ENCODE measurements at regions not wholly inside any gene's neighbourhood (a gene's known extent, or its start where the extent isn't known, plus 50 kb on each side); places are given as distances from the start of the nearest gene placed in this dataset.

GRCh38 chr15:88735212-88735611 lies 68.0 kb upstream of the ACAN start (continued):
- TF ChIP-seq, protein P1, sequence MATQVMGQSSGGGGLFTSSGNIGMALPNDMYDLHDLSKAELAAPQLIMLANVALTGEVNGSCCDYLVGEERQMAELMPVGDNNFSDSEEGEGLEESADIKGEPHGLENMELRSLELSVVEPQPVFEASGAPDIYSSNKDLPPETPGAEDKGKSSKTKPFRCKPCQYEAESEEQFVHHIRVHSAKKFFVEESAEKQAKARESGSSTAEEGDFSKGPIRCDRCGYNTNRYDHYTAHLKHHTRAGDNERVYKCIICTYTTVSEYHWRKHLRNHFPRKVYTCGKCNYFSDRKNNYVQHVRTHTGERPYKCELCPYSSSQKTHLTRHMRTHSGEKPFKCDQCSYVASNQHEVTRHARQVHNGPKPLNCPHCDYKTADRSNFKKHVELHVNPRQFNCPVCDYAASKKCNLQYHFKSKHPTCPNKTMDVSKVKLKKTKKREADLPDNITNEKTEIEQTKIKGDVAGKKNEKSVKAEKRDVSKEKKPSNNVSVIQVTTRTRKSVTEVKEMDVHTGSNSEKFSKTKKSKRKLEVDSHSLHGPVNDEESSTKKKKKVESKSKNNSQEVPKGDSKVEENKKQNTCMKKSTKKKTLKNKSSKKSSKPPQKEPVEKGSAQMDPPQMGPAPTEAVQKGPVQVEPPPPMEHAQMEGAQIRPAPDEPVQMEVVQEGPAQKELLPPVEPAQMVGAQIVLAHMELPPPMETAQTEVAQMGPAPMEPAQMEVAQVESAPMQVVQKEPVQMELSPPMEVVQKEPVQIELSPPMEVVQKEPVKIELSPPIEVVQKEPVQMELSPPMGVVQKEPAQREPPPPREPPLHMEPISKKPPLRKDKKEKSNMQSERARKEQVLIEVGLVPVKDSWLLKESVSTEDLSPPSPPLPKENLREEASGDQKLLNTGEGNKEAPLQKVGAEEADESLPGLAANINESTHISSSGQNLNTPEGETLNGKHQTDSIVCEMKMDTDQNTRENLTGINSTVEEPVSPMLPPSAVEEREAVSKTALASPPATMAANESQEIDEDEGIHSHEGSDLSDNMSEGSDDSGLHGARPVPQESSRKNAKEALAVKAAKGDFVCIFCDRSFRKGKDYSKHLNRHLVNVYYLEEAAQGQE (IDR thresholded peaks at IDR 0.05; ENCODE audit: unreplicated experiment): no peak
- TF ChIP-seq ZNF331 (CRISPR knock-in tag; IDR thresholded peaks at IDR 0.05; ENCODE audit: low read depth): no peak
- TF ChIP-seq, protein P2, sequence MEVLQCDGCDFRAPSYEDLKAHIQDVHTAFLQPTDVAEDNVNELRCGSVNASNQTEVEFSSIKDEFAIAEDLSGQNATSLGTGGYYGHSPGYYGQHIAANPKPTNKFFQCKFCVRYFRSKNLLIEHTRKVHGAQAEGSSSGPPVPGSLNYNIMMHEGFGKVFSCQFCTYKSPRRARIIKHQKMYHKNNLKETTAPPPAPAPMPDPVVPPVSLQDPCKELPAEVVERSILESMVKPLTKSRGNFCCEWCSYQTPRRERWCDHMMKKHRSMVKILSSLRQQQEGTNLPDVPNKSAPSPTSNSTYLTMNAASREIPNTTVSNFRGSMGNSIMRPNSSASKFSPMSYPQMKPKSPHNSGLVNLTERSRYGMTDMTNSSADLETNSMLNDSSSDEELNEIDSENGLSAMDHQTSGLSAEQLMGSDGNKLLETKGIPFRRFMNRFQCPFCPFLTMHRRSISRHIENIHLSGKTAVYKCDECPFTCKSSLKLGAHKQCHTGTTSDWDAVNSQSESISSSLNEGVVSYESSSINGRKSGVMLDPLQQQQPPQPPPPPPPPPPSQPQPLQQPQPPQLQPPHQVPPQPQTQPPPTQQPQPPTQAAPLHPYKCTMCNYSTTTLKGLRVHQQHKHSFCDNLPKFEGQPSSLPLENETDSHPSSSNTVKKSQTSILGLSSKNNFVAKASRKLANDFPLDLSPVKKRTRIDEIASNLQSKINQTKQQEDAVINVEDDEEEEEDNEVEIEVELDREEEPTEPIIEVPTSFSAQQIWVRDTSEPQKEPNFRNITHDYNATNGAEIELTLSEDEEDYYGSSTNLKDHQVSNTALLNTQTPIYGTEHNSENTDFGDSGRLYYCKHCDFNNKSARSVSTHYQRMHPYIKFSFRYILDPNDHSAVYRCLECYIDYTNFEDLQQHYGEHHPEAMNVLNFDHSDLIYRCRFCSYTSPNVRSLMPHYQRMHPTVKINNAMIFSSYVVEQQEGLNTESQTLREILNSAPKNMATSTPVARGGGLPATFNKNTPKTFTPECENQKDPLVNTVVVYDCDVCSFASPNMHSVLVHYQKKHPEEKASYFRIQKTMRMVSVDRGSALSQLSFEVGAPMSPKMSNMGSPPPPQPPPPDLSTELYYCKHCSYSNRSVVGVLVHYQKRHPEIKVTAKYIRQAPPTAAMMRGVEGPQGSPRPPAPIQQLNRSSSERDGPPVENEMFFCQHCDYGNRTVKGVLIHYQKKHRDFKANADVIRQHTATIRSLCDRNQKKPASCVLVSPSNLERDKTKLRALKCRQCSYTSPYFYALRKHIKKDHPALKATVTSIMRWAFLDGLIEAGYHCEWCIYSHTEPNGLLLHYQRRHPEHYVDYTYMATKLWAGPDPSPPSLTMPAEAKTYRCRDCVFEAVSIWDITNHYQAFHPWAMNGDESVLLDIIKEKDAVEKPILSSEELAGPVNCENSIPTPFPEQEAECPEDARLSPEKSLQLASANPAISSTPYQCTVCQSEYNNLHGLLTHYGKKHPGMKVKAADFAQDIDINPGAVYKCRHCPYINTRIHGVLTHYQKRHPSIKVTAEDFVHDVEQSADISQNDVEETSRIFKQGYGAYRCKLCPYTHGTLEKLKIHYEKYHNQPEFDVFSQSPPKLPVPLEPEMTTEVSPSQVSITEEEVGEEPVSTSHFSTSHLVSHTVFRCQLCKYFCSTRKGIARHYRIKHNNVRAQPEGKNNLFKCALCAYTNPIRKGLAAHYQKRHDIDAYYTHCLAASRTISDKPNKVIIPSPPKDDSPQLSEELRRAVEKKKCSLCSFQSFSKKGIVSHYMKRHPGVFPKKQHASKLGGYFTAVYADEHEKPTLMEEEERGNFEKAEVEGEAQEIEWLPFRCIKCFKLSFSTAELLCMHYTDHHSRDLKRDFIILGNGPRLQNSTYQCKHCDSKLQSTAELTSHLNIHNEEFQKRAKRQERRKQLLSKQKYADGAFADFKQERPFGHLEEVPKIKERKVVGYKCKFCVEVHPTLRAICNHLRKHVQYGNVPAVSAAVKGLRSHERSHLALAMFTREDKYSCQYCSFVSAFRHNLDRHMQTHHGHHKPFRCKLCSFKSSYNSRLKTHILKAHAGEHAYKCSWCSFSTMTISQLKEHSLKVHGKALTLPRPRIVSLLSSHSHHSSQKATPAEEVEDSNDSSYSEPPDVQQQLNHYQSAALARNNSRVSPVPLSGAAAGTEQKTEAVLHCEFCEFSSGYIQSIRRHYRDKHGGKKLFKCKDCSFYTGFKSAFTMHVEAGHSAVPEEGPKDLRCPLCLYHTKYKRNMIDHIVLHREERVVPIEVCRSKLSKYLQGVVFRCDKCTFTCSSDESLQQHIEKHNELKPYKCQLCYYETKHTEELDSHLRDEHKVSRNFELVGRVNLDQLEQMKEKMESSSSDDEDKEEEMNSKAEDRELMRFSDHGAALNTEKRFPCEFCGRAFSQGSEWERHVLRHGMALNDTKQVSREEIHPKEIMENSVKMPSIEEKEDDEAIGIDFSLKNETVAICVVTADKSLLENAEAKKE (CRISPR knock-in tag; IDR thresholded peaks at IDR 0.05): no peak

GRCh38 chr15:88736204-88736603 lies 67.0 kb upstream of the ACAN start:
- H3K4me1 Mint-ChIP-seq: no peaks in the 10 kb centered on the region
- H3K27ac Mint-ChIP-seq: no peak overlapping the region
- H3K27me3 Mint-ChIP-seq (ENCODE audit: insufficient read depth, low read depth, poor library complexity): peaks cover 6% of the 10 kb centered on the region
- TF ChIP-seq EZH2phosphoT487 (IDR thresholded peaks at IDR 0.05; ENCODE audit: unreplicated experiment) (no peak), ZNF114 (CRISPR knock-in tag; IDR thresholded peaks at IDR 0.05) (no peak), JUNB (IDR thresholded peaks at IDR 0.05; ENCODE audit: unreplicated experiment) (no peak), STAT1 (IDR thresholded peaks at IDR 0.05; ENCODE audit: unreplicated experiment) (no peak), ZNF331 (CRISPR knock-in tag; IDR thresholded peaks at IDR 0.05; ENCODE audit: low read depth) (no peak), POLR2AphosphoS5 (IDR thresholded peaks at IDR 0.05; ENCODE audit: low read depth) (no peak), NANOG (IDR thresholded peaks at IDR 0.05; ENCODE audit: borderline replicate concordance) (no peak), CREB1 (CRISPR knock-in tag; IDR thresholded peaks at IDR 0.05; ENCODE audit: low read depth) (no peak)
- TF ChIP-seq, protein P1 (IDR thresholded peaks at IDR 0.05; ENCODE audit: unreplicated experiment): no peak

More at GRCh38 chr15:88736204-88736603, 67.0 kb upstream of the ACAN start:
- H3K4me1 ChIP-seq (ENCODE audit: insufficient read depth): no peaks in the 10 kb centered on the region
- 0 out of 2 replicates have a peak overlapping the region, but pooled peaks have one; percentile 43 for H2AFZ ChIP-seq
- no peaks in the 10 kb centered on the region; the same call in 1 of the 2 replicates for H3K36me3 ChIP-seq (ENCODE audit: insufficient read depth)
- DNase-seq (ENCODE audit: low spot score) (no peak), ATAC-seq (no peak)
- H3K27me3 ChIP-seq (ENCODE audit: insufficient read depth): no peaks in the 10 kb centered on the region
- H3K9me2 ChIP-seq (ENCODE audit: insufficient read depth): no peaks in the 10 kb centered on the region
- no peaks in the 10 kb centered on the region for H3F3A ChIP-seq (replicated peaks; ENCODE audit: low read depth)
- H3K4me2 ChIP-seq: no peak overlapping the region
- H3K4me3 Mint-ChIP-seq: no peak overlapping the region
- H3K79me2 ChIP-seq (replicated peaks; ENCODE audit: insufficient read depth): no peaks in the 10 kb centered on the region
- H3K36me3 Mint-ChIP-seq (ENCODE audit: low read depth): no peaks in the 10 kb centered on the region
- no peaks in the 10 kb centered on the region for H3K9me3 Mint-ChIP-seq
- H3K4me3 ChIP-seq: no peak overlapping the region
- H4K20me1 ChIP-seq (replicated peaks; ENCODE audit: insufficient read depth): no peaks in the 10 kb centered on the region
- H3K27ac ChIP-seq (ENCODE audit: low read depth): no peak overlapping the region

Measured in GM23338 (cell line).